Osteocyte (in vitro differentiated cells): ENCODE measurements at regions not wholly inside any gene's neighbourhood (a gene's known extent, or its start where the extent isn't known, plus 50 kb on each side); places are given as distances from the start of the nearest gene placed in this dataset.

Source experiments
- DNase-seq: peaks from one replicate; pipeline ENCODE4 v3.0.0; 2021; ENCODE audit warnings: mixed read lengths; ENCODE audit not compliant: unreplicated experiment; ENCODE audit errors: extremely low spot score
- H3K27ac Mint-ChIP-seq: one replicate; pipeline ENCODE4 v1.8.0; 2021; ENCODE audit warnings: mild to moderate bottlenecking, mixed read lengths; ENCODE audit not compliant: unreplicated experiment
- H3K27me3 Mint-ChIP-seq: one replicate; pipeline ENCODE4 v1.8.0; 2021; ENCODE audit warnings: mixed read lengths; ENCODE audit not compliant: unreplicated experiment
- H3K36me3 Mint-ChIP-seq: one replicate; pipeline ENCODE4 v1.8.0; 2021; ENCODE audit warnings: mixed read lengths; ENCODE audit not compliant: unreplicated experiment
- H3K4me1 Mint-ChIP-seq: one replicate; pipeline ENCODE4 v1.8.0; 2021; ENCODE audit warnings: mixed read lengths; ENCODE audit not compliant: unreplicated experiment
- H3K4me3 Mint-ChIP-seq: one replicate; pipeline ENCODE4 v1.8.0; 2021; ENCODE audit warnings: mild to moderate bottlenecking, moderate library complexity, mixed read lengths; ENCODE audit not compliant: unreplicated experiment
- H3K9me3 Mint-ChIP-seq: one replicate; pipeline ENCODE4 v1.8.0; 2021; ENCODE audit warnings: mixed read lengths; ENCODE audit not compliant: unreplicated experiment
- TF ChIP-seq, protein P1 (sequence below): fragments of 200-600 bp; sonication (generic); IDR thresholded peaks from 2 replicates; pipeline ENCODE4 v1.5.0; 2021; ENCODE audit warnings: antibody characterized with exemption, mild to moderate bottlenecking, moderate library complexity

DNA sequence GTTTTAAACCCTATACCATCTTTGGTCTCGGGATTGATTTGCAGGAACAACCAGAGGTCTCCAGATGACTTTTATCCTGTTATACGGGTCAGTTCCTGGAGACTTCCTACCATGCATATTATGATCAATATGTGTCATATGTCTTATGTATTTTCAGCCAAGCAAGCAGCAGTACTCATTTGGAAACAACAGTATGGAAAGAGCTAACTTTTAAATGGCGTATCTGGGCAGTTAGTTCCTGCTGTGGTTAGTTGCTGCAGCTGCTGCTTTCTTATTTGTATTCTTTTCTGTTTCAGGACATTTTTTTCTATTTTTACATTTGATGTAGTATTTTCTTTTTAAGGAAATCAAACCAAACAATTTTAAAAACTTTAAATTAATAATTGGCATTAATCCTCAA lies 207.5 kb downstream of the MANEA start:
- Mint-ChIP-seq H3K27ac (no peak overlapping the region), H3K4me3 (no peak overlapping the region), H3K27me3 (no peaks in the 10 kb centered on the region), H3K9me3 (no peaks in the 10 kb centered on the region), H3K36me3 (no peaks in the 10 kb centered on the region), H3K4me1 (no peaks in the 10 kb centered on the region)
- TF ChIP-seq, protein P1, sequence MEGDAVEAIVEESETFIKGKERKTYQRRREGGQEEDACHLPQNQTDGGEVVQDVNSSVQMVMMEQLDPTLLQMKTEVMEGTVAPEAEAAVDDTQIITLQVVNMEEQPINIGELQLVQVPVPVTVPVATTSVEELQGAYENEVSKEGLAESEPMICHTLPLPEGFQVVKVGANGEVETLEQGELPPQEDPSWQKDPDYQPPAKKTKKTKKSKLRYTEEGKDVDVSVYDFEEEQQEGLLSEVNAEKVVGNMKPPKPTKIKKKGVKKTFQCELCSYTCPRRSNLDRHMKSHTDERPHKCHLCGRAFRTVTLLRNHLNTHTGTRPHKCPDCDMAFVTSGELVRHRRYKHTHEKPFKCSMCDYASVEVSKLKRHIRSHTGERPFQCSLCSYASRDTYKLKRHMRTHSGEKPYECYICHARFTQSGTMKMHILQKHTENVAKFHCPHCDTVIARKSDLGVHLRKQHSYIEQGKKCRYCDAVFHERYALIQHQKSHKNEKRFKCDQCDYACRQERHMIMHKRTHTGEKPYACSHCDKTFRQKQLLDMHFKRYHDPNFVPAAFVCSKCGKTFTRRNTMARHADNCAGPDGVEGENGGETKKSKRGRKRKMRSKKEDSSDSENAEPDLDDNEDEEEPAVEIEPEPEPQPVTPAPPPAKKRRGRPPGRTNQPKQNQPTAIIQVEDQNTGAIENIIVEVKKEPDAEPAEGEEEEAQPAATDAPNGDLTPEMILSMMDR: no peak
- DNase-seq: no peak

DNA sequence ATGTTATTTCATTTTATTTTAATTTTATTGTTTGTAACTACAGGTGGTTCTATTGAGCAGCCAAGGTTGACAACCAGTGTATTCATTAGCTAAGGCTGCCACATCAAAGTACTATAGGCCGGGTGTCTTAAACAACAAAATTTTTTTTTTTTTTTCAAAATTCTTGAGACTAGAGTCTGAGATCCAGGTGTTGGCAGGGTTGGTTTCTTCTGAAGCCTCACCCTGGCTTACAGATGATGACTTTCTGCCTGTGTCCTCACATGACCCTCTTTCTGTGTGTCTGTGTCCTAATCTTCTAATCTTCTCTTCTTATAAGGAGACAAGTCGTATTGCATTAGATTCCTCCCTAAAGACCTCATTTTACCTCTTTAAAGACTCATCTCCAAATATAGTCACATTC lies 208.4 kb downstream of the MANEA start:
- Mint-ChIP-seq H3K27ac (no peak overlapping the region), H3K4me1 (no peaks in the 10 kb centered on the region), H3K4me3 (no peak overlapping the region), H3K9me3 (no peaks in the 10 kb centered on the region), H3K27me3 (no peaks in the 10 kb centered on the region), H3K36me3 (no peaks in the 10 kb centered on the region)
- TF ChIP-seq, protein P1: no peak
- no peak for DNase-seq

DNA sequence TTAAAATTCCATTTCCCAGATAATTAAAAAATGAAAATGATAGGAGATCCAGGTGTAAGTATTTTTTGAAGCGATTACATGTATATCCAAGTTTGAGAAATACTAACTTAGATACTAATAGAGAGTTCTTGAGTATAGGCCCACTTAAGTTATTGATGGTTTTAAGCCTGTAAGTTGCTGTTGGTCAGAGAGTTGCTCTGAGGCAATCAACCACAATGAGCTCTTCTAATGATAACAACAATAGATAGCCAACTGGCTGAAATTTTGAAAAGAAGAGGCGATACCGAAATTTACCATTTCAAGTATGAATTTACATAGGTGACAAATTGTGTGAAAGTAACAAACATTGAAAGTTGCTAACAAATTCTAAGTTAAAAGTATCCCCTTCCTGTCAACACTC lies 209.5 kb downstream of the MANEA start:
- Mint-ChIP-seq H3K27ac (no peak overlapping the region), H3K36me3 (no peaks in the 10 kb centered on the region), H3K9me3 (no peaks in the 10 kb centered on the region), H3K27me3 (no peaks in the 10 kb centered on the region), H3K4me3 (no peak overlapping the region), H3K4me1 (no peaks in the 10 kb centered on the region)
- no peak for DNase-seq
- TF ChIP-seq, protein P1: no peak

DNA sequence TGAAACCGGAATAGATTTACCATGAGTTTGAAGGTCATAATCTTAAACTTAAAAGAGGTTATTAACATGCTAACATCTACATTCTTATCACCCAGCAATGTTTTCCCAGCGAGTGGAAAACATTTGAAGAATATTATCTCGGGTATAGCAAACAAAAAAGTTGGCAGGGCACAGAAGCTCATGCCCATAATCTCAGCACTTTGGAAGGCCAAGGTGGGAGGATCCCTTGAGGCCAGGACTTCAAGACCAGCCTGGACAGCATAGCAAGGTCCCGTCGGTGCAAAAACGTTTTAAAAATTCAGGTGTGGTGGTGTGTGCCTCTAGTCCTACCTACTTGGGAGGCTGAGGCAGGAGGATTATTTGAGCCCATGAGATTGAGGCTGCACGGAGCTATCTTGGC lies 213.5 kb downstream of the MANEA start:
- no peaks in the 10 kb centered on the region for H3K36me3 Mint-ChIP-seq
- H3K4me1 Mint-ChIP-seq: no peaks in the 10 kb centered on the region
- peaks cover 10% of the 10 kb centered on the region for H3K9me3 Mint-ChIP-seq
- TF ChIP-seq, protein P1: no peak
- no peaks in the 10 kb centered on the region for H3K27me3 Mint-ChIP-seq
- no peak overlapping the region for H3K27ac Mint-ChIP-seq
- no peak for DNase-seq
- H3K4me3 Mint-ChIP-seq: no peak overlapping the region

DNA sequence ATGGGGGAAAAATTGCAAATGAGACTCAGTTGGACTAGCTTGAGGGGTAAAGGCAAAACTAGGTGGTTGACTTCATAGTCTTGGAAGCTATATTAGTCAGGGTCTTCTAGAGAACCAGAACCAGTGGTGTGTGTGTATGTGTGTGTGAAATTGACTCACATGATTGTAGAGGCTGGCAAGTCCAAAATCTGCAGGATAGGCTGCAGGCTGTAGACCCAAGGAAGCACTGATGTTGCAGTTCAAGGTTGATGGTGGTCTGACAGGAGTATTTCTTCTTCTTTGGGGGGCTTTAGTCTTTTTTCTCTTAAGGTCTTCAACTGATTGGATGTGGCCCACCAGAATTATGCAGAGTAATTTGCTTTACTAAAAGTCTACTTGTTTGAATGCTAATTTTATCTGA lies 217.4 kb downstream of the MANEA start:
- TF ChIP-seq, protein P1: no peak
- Mint-ChIP-seq H3K36me3 (no peaks in the 10 kb centered on the region), H3K27me3 (no peaks in the 10 kb centered on the region)

More for the DNA sequence above, 217.4 kb downstream of the MANEA start:
- DNase-seq: no peak
- no peaks in the 10 kb centered on the region for H3K4me1 Mint-ChIP-seq
- H3K9me3 Mint-ChIP-seq: peaks cover 10% of the 10 kb centered on the region
- H3K4me3 Mint-ChIP-seq: no peak overlapping the region
- no peak overlapping the region for H3K27ac Mint-ChIP-seq
